GM23338 (cell line): ENCODE measurements at regions not wholly inside any gene's neighbourhood (a gene's known extent, or its start where the extent isn't known, plus 50 kb on each side); places are given as distances from the start of the nearest gene placed in this dataset.

Experiments used
- ATAC-seq: fragments of 200-7000 bp; cut with Tn5 transposase; 3 replicates; pipeline ENCODE4 v1.9.1; 2020
- DNase-seq: peaks from one replicate; pipeline ENCODE4 v3.0.0-alpha.2; 2015; ENCODE audit warnings: low spot score
- H2AFZ ChIP-seq: fragments of 200-600 bp; sonication (generic); 2 replicates; pipeline ENCODE4 v1.8.0; 2016; ENCODE audit warnings: antibody characterized with exemption, mild to moderate bottlenecking, moderate library complexity
- H3F3A ChIP-seq: fragments of 200-600 bp; sonication (generic); replicated peaks from 2 replicates; pipeline ENCODE4 v1.8.0; 2017; ENCODE audit warnings: antibody characterized with exemption, mixed run types, low read depth
- H3K27ac ChIP-seq: fragments of 200-600 bp; sonication (generic); 2 replicates; pipeline ENCODE4 v1.6.1; 2016; ENCODE audit warnings: low read depth
- H3K27me3 ChIP-seq: fragments of 200-600 bp; sonication (generic); 2 replicates; pipeline ENCODE4 v1.8.0; 2016; ENCODE audit warnings: mild to moderate bottlenecking, mixed run types, moderate library complexity; ENCODE audit not compliant: insufficient read depth
- H3K36me3 ChIP-seq: fragments of 200-600 bp; sonication (generic); 2 replicates; pipeline ENCODE4 v1.8.0; 2016; ENCODE audit warnings: mild to moderate bottlenecking; ENCODE audit not compliant: insufficient read depth
- H3K4me1 ChIP-seq: fragments of 200-600 bp; sonication (generic); 2 replicates; pipeline ENCODE4 v1.8.0; 2016; ENCODE audit warnings: mild to moderate bottlenecking, moderate library complexity; ENCODE audit not compliant: insufficient read depth
- H3K4me2 ChIP-seq: fragments of 200-600 bp; sonication (generic); 2 replicates; pipeline ENCODE4 v1.7.1; 2017; ENCODE audit warnings: mixed run types
- H3K4me3 ChIP-seq: fragments of 200-600 bp; sonication (generic); 2 replicates; pipeline ENCODE4 v1.6.1; 2016; ENCODE audit warnings: mixed run types
- H3K79me2 ChIP-seq: fragments of 200-600 bp; sonication (generic); replicated peaks from 2 replicates; pipeline ENCODE4 v1.8.0; 2017; ENCODE audit warnings: mild to moderate bottlenecking; ENCODE audit not compliant: insufficient read depth
- H3K9me2 ChIP-seq: fragments of 200-600 bp; sonication (generic); 2 replicates; pipeline ENCODE4 v1.8.0; 2017; ENCODE audit not compliant: insufficient read depth
- H4K20me1 ChIP-seq: fragments of 200-600 bp; sonication (generic); replicated peaks from 2 replicates; pipeline ENCODE4 v1.8.0; 2017; ENCODE audit warnings: mild to moderate bottlenecking; ENCODE audit not compliant: insufficient read depth
- H3K27ac Mint-ChIP-seq: 2 replicates; pipeline ENCODE4 v1.8.0; 2020; ENCODE audit warnings: inconsistent platforms, mild to moderate bottlenecking, moderate library complexity, mixed read lengths
- H3K27me3 Mint-ChIP-seq: 3 replicates; pipeline ENCODE4 v1.8.0; 2022; ENCODE audit warnings: low read depth, mild to moderate bottlenecking, moderate library complexity, mixed read lengths, inconsistent platforms; ENCODE audit not compliant: insufficient read depth, poor library complexity
- H3K36me3 Mint-ChIP-seq: 3 replicates; pipeline ENCODE4 v1.8.0; 2021; ENCODE audit warnings: low read depth, mild to moderate bottlenecking, inconsistent platforms, moderate library complexity, mixed read lengths
- H3K4me1 Mint-ChIP-seq: 3 replicates; pipeline ENCODE4 v1.8.0; 2020; ENCODE audit warnings: mild to moderate bottlenecking, inconsistent platforms, mixed read lengths
- H3K4me3 Mint-ChIP-seq: 3 replicates; pipeline ENCODE4 v1.8.0; 2021; ENCODE audit warnings: moderate library complexity, mild to moderate bottlenecking, inconsistent platforms, mixed read lengths
- H3K9me3 Mint-ChIP-seq: 3 replicates; pipeline ENCODE4 v1.8.0; 2020; ENCODE audit warnings: moderate library complexity, mild to moderate bottlenecking, inconsistent platforms, mixed read lengths
- CREB1 ChIP-seq: fragments of 250-450 bp; sonication (Bioruptor Pico); IDR thresholded peaks from 2 replicates; pipeline ENCODE4 v1.5.0; 2020; ENCODE audit warnings: low read depth, mild to moderate bottlenecking, moderate library complexity
- EZH2 ChIP-seq: fragments of 200-600 bp; sonication (generic); IDR thresholded peaks from one replicate; pipeline ENCODE4 v1.8.0; 2017; ENCODE audit warnings: antibody characterized with exemption, mild to moderate bottlenecking, low read depth; ENCODE audit not compliant: unreplicated experiment
- EZH2phosphoT487 ChIP-seq: fragments of 200-600 bp; sonication (generic); IDR thresholded peaks from one replicate; pipeline ENCODE4 v1.8.1; 2018; ENCODE audit warnings: antibody characterized with exemption; ENCODE audit not compliant: unreplicated experiment
- JUNB ChIP-seq: IDR thresholded peaks from one replicate; pipeline ENCODE4 v1.6.1; 2016; ENCODE audit warnings: antibody characterized with exemption; ENCODE audit not compliant: unreplicated experiment
- POLR2AphosphoS5 ChIP-seq: IDR thresholded peaks from 2 replicates; pipeline ENCODE4 v1.6.1; 2016; ENCODE audit warnings: antibody characterized with exemption, low read depth
- STAT1 ChIP-seq: IDR thresholded peaks from one replicate; pipeline ENCODE4 v1.6.1; 2016; ENCODE audit warnings: antibody characterized with exemption; ENCODE audit not compliant: unreplicated experiment
- ZNF114 ChIP-seq: fragments of 250-450 bp; sonication (Bioruptor Pico); IDR thresholded peaks from 2 replicates; pipeline ENCODE4 v1.5.0; 2020; ENCODE audit warnings: mild to moderate bottlenecking, moderate library complexity
- TF ChIP-seq, protein P1 (sequence below), 2 experiments: fragments of 200-600 bp in 1 of 2; sonication (generic) in 1 of 2; conservative IDR thresholded peaks; 2 replicates each; pipeline versions ENCODE4 v1.5.1 to v1.6.1; 2016 to 2017; ENCODE audit warnings: antibody characterized with exemption in 2 of 2, low read depth in 2 of 2, mild to moderate bottlenecking in 2 of 2, moderate library complexity in 1 of 2
- TF ChIP-seq, protein P2 (sequence below): IDR thresholded peaks from 2 replicates; pipeline ENCODE4 v1.6.1; 2016; ENCODE audit warnings: antibody characterized with exemption

DNA sequence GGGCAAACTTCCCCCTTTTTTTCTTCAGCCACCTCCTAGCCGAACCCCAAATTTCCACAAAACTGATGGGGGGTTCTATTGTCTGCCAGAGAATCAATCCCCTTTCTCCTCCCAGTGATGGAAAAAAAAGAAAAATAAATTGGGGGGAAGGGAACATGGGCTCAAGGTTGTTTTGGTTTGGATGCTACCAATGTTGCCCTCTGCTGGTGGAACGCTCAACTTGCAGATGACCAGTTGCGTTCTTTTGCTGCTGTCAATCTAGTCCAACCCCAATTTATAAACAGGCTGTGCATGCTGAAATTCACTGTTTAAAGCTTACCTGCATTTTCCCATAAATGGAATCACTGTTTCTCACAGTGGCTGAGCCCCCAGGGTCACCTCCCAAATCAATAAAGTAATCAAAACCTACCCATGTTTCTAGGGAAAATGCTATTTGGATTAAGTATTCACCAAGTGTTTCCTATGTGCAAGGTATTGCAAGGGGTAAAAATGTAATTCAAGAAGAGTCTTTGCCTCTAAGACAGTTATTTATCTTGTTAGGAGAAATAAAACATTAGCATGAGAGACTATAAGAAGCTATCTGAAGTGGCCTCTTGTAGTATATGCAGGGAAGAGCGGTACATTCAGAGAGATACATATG, 116.7 kb upstream of the TMEM164 start:
- Mint-ChIP-seq H3K4me3 (no peak overlapping the region), H3K4me1 (0 out of 3 replicates have a peak, but pooled peaks cover 3% of the 10 kb centered on the region), H3K9me3 (no peaks in the 10 kb centered on the region; the same call in 2 of the 3 replicates), H3K27ac (no peak overlapping the region), H3K27me3 (peaks cover 3% of the 10 kb centered on the region), H3K36me3 (no peaks in the 10 kb centered on the region)
- no peaks in the 10 kb centered on the region for H3K79me2 ChIP-seq
- TF ChIP-seq JUNB: no peak
- no peak for TF ChIP-seq EZH2
- TF ChIP-seq POLR2AphosphoS5: no peak
- TF ChIP-seq STAT1: no peak
- TF ChIP-seq EZH2phosphoT487: no peak
- TF ChIP-seq, protein P1, sequence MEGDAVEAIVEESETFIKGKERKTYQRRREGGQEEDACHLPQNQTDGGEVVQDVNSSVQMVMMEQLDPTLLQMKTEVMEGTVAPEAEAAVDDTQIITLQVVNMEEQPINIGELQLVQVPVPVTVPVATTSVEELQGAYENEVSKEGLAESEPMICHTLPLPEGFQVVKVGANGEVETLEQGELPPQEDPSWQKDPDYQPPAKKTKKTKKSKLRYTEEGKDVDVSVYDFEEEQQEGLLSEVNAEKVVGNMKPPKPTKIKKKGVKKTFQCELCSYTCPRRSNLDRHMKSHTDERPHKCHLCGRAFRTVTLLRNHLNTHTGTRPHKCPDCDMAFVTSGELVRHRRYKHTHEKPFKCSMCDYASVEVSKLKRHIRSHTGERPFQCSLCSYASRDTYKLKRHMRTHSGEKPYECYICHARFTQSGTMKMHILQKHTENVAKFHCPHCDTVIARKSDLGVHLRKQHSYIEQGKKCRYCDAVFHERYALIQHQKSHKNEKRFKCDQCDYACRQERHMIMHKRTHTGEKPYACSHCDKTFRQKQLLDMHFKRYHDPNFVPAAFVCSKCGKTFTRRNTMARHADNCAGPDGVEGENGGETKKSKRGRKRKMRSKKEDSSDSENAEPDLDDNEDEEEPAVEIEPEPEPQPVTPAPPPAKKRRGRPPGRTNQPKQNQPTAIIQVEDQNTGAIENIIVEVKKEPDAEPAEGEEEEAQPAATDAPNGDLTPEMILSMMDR (conservative IDR thresholded peaks at IDR 0.05; ENCODE audit: low read depth in 2 of 2): peak; percentile 67 to 73
- TF ChIP-seq ZNF114 (CRISPR knock-in tag): no peak
- no peak overlapping the region for H3K4me2 ChIP-seq
- H3K4me1 ChIP-seq: no peaks in the 10 kb centered on the region
- DNase-seq (peak; percentile 58), ATAC-seq (no peak)
- H3K36me3 ChIP-seq: no peaks in the 10 kb centered on the region
- no peak overlapping the region for H2AFZ ChIP-seq
- H3K4me3 ChIP-seq: no peak overlapping the region
- no peaks in the 10 kb centered on the region for H3K9me2 ChIP-seq
- no peak overlapping the region for H3K27ac ChIP-seq
- no peaks in the 10 kb centered on the region for H3K27me3 ChIP-seq
- H3F3A ChIP-seq: no peaks in the 10 kb centered on the region
- H4K20me1 ChIP-seq: no peaks in the 10 kb centered on the region

DNA sequence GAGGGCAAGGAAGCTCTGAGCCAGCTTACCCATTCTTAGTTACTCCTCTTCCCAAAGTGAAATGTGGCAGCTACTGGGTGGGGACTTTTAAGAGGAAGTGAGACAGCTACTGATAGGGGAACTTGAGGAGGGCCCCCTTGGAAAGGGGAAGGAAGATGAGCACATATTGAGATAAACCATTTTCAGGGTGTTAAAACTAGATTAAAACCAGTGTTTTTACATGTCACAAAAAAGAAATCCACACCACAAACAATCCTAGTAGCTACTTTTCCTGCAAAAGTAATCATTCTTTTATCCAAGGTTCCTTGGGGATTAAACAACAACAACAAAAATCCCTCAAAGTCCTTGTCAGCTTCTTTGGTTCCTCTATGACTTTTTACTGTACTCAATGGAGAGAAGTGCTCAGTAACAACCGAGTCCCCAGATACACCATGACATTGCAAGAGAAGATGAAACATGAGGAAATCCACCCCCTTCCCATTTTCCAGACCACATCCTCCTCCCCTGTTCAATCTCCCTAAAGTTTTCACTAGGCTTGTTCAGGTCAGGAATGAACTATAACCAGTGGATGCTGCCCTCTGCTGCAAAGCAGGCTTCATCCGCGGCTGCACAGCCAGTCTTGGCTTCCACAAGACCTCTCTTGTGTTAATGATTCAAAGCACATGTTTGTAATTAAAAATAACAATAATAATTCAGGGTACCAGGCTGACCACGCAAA, 113.5 kb upstream of the TMEM164 start:
- H3K27ac Mint-ChIP-seq: no peak overlapping the region
- H4K20me1 ChIP-seq: no peaks in the 10 kb centered on the region
- H3F3A ChIP-seq: no peaks in the 10 kb centered on the region
- H3K36me3 ChIP-seq: no peaks in the 10 kb centered on the region
- no peak overlapping the region for H3K4me3 Mint-ChIP-seq
- no peaks in the 10 kb centered on the region for H3K9me2 ChIP-seq
- no peaks in the 10 kb centered on the region; the same call in 2 of the 3 replicates for H3K9me3 Mint-ChIP-seq
- H3K27me3 ChIP-seq: no peaks in the 10 kb centered on the region
- no peak overlapping the region for H2AFZ ChIP-seq
- no peak for TF ChIP-seq CREB1 (CRISPR knock-in tag)
- TF ChIP-seq, protein P1 (conservative IDR thresholded peaks at IDR 0.05; ENCODE audit: low read depth in 2 of 2): peak; percentile 32 to 48
- no peak for TF ChIP-seq EZH2
- TF ChIP-seq, protein P2, sequence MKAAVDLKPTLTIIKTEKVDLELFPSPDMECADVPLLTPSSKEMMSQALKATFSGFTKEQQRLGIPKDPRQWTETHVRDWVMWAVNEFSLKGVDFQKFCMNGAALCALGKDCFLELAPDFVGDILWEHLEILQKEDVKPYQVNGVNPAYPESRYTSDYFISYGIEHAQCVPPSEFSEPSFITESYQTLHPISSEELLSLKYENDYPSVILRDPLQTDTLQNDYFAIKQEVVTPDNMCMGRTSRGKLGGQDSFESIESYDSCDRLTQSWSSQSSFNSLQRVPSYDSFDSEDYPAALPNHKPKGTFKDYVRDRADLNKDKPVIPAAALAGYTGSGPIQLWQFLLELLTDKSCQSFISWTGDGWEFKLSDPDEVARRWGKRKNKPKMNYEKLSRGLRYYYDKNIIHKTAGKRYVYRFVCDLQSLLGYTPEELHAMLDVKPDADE: no peak
- H3K4me3 ChIP-seq: no peak overlapping the region
- DNase-seq (peak; percentile 11), ATAC-seq (no peak; the same call in 2 of the 3 replicates)
- no peaks in the 10 kb centered on the region for H3K36me3 Mint-ChIP-seq
- H3K4me2 ChIP-seq: no peak overlapping the region
- no peaks in the 10 kb centered on the region for H3K79me2 ChIP-seq
- peaks cover 5% of the 10 kb centered on the region for H3K27me3 Mint-ChIP-seq
- H3K27ac ChIP-seq: no peak overlapping the region
- 0 out of 3 replicates have a peak, but pooled peaks cover 3% of the 10 kb centered on the region for H3K4me1 Mint-ChIP-seq
- no peaks in the 10 kb centered on the region for H3K4me1 ChIP-seq
